Small intestine (tissue), 7 donors: ENCODE measurements at regions not wholly inside any gene's neighbourhood (a gene's known extent, or its start where the extent isn't known, plus 50 kb on each side); places are given as distances from the start of the nearest gene placed in this dataset.
A peak's percentile ranks its signal among the peaks of the same experiment; 100 is the strongest.

Experiments
- DNase-seq, 2 donors: peaks; one replicate each; pipeline versions ENCODE4 v3.0.0 to v3.0.0-alpha.2; 2013
- FAIRE-seq: peaks from 2 replicates; lab custom pipeline; 2012; peaks lifted over from hg19 to GRCh38; lab: Jason Lieb, UNC
- H3K27ac ChIP-seq, 3 donors: one replicate each; pipeline ENCODE4 v1.5.1; 2013; ENCODE audit warnings: low read length in 2 of 3, mild to moderate bottlenecking in 2 of 3, control low read depth in 1 of 3, inconsistent platforms in 1 of 3, low read depth in 1 of 3, moderate library complexity in 1 of 3
- H3K27me3 ChIP-seq, 3 donors: one replicate each; pipeline ENCODE4 v1.6.1; 2013; ENCODE audit warnings: low read length in 3 of 3, inconsistent platforms in 1 of 3; ENCODE audit not compliant: control insufficient read depth in 3 of 3, insufficient read depth in 3 of 3
- H3K36me3 ChIP-seq, 3 donors: one replicate each; pipeline ENCODE4 v1.6.1; 2013; ENCODE audit warnings: low read length in 3 of 3, inconsistent platforms in 1 of 3, low read depth in 1 of 3, mild to moderate bottlenecking in 1 of 3, moderate library complexity in 1 of 3; ENCODE audit not compliant: control insufficient read depth in 3 of 3, insufficient read depth in 2 of 3
- H3K4me1 ChIP-seq, 3 donors: one replicate each; pipeline ENCODE4 v1.6.1; 2013; ENCODE audit warnings: low read length in 2 of 3, inconsistent platforms in 1 of 3, low read depth in 1 of 3, mild to moderate bottlenecking in 1 of 3, moderate library complexity in 1 of 3; ENCODE audit not compliant: control insufficient read depth in 3 of 3, insufficient read depth in 2 of 3
- H3K4me3 ChIP-seq, 3 donors: one replicate each; pipeline ENCODE4 v1.5.1; 2013; ENCODE audit warnings: low read length in 3 of 3, control low read depth in 1 of 3, inconsistent platforms in 1 of 3, low read depth in 1 of 3, mild to moderate bottlenecking in 1 of 3, moderate library complexity in 1 of 3
- H3K9me3 ChIP-seq, 2 donors: one replicate each; pipeline ENCODE4 v1.6.1; 2013; ENCODE audit warnings: low read depth in 1 of 2, low read length in 1 of 2; ENCODE audit not compliant: control insufficient read depth in 2 of 2, insufficient read depth in 1 of 2
- WGBS, 3 donors: extraction: QIAGEN DNeasy Blood & Tissue Kit; methylation state at CpG; one replicate each; pipeline ENCODE4 v1.1.7; 2013; 5-methylcytosine and 5-hydroxymethylcytosine counted together
- donor health status: healthy with polysubstance abuse.
- donor health status: control.
- donor health status: control.
- donor health status: Bipolar disorder and iron deficiency.
- donor health status: healthy.

DNA sequence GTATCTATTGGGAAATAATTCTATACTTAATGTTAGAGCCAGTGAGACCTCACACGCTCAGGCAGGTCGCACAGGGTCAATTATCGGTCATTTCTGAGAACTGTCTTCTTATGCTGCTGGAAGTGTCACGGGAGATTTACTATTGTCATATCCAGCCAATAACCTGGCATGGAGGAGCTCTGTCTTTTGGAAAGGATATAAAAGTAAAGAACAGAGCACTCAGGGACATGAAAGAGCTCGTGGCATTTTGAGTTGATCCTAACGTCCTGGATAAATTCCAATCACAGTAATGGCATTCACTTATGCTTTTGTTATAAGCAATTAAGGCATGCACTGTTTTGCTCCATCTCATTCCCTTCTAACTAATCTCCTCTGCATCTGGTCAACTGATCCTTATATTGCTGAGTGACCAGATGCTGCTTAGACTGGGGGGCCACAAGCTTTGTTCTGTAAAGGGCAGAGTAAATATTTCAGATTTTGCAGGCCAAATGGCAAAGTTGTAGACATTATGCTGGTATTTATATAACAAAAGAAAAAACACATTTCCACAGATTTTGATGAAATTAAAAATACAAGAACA, 453.5 kb upstream of the SMIM21 start:
- H3K27ac ChIP-seq: no peak overlapping the region
- 69 to 78% (median 73%) methylated on average over 6 of the region's 6 CpGs for WGBS, 3 donors
- H3K4me3 ChIP-seq: no peak overlapping the region
- H3K36me3 ChIP-seq: no peaks in the 10 kb centered on the region
- H3K9me3 ChIP-seq: peaks cover 0 to 9% of the 10 kb centered on the region in 2 donors
- no peak for DNase-seq
- no peaks in the 10 kb centered on the region for H3K27me3 ChIP-seq
- FAIRE-seq: no peak
- H3K4me1 ChIP-seq: no peaks in the 10 kb centered on the region

DNA sequence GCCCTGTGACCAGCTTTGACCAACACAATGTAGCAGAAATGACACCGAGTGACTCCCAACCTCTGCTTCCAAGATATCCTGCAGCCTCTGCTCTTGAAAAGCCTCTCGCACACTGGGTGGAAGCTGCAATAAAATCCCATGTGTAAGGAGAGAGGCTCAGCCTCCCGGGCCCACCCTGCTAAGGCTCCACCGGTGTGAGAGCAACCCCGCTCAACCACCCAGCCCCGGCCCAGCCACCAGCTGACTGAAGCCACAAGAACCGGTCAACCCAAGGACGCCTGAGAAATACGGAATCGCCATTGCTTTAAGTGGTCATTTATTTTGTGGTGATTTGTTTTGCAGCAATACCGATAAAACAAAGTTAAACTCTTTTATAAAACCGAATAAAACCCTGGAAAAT, 452.8 kb upstream of the SMIM21 start:
- WGBS, 3 donors: 91 to 95% (median 92%) methylated on average over 12 of the region's 12 CpGs
- peaks cover 0 to 9% of the 10 kb centered on the region in 2 donors for H3K9me3 ChIP-seq
- FAIRE-seq: no peak

DNA sequence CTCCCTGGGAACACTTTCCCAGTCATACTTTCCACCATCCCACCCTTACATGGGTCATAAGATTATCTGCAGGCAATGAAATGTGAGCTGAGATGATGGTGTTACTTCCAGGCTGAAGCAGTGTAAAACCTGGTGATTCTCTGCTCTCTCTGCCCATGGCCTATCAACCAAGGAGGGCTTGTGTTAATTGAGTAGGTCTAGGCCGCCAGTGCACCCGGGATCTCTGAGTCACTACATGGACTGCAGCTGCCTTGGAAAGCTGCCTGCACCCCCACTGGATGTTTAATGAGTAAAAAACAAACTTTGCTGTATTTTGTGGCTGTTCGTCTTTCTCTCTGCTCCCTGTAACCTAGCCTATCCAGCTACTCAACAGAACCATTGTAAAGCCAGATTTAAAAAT, 451.7 kb upstream of the SMIM21 start:
- H3K9me3 ChIP-seq: peaks cover 0 to 9% of the 10 kb centered on the region in 2 donors
- H3K27me3 ChIP-seq: no peaks in the 10 kb centered on the region
- no peak overlapping the region for H3K27ac ChIP-seq
- FAIRE-seq (no peak), DNase-seq (no peak)
- no peaks in the 10 kb centered on the region for H3K36me3 ChIP-seq
- WGBS, 3 donors: 64 to 79% (median 73%) methylated on average over 3 of the region's 3 CpGs
- no peak overlapping the region for H3K4me3 ChIP-seq
- no peaks in the 10 kb centered on the region for H3K4me1 ChIP-seq

More for the DNA sequence above, 452.8 kb upstream of the SMIM21 start:
- H3K27me3 ChIP-seq: no peaks in the 10 kb centered on the region
- H3K27ac ChIP-seq: no peak overlapping the region
- no peaks in the 10 kb centered on the region for H3K4me1 ChIP-seq
- no peak for DNase-seq
- H3K36me3 ChIP-seq: no peaks in the 10 kb centered on the region
- H3K4me3 ChIP-seq: no peak overlapping the region

DNA sequence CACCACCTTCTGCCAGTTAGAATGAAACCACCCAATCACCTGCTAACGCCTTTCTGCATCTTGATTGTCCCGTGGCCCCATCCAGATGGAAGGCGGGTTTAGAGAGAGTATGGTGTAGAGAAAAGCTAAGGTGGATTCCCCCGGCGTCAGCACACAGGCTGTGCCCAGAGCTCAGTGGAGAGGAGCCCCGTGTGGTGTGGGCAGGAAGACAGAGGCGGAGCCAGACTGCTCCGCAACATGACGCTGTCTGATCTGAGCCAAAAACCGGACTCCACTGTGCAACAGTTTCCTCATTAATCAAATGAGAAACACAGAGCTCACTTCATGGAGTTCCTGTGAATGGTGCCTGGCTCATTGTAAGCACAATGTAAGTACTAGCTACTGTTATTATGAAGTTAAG, 448.1 kb upstream of the SMIM21 start:
- FAIRE-seq (no peak), DNase-seq (no peak)
- Histone ChIP-seq H3K27ac (no peak overlapping the region), H3K27me3 (no peaks in the 10 kb centered on the region), H3K4me3 (no peak overlapping the region), H3K36me3 (no peaks in the 10 kb centered on the region), H3K4me1 (no peaks in the 10 kb centered on the region), H3K9me3 (peaks cover 0 to 9% of the 10 kb centered on the region in 2 donors)
- 80 to 87% (median 85%) methylated on average over 10 of the region's 10 CpGs for WGBS, 3 donors

DNA sequence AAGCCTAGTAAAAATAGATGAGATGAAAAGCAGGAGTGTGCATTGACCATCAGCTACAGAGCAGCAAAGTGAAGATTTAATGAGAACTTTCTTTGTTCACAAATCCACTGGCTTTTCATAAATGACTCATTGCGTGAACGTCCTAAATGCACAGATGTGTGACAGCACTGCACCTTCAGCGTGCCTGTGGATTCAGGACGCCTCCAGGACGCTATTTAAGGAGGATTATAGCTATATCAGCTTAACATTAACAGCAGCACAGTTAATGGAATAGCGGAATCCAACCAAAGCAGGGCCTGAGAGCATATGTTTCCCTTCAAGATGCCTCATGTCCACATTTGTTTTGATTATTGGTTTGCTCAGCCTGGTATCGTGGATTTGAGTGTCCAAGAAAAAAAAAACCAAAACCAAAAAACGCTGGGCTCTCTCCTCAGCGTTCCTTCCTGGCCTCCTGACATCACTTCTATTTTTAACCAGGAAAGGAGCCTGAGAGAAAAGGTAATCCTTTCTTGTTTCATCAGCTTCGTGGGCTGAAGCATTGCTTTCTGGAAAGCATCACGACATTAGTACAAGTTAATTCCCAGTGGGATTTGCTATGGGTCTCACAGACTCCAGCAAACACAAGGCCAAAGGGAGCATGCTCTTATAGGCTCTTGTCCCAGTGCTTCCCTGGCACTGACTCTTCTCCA, 447.0 kb upstream of the SMIM21 start:
- no peaks in the 10 kb centered on the region for H3K36me3 ChIP-seq
- H3K9me3 ChIP-seq: peaks cover 0 to 9% of the 10 kb centered on the region in 2 donors
- no peaks in the 10 kb centered on the region for H3K27me3 ChIP-seq
- no peaks in the 10 kb centered on the region for H3K4me1 ChIP-seq
- peak overlapping the region in 1 of 3 donors; percentile 18 for H3K27ac ChIP-seq
- 53 to 67% (median 67%) methylated on average over 11 of the region's 11 CpGs for WGBS, 3 donors
- no peak overlapping the region for H3K4me3 ChIP-seq
- FAIRE-seq (no peak), DNase-seq (no peak)

DNA sequence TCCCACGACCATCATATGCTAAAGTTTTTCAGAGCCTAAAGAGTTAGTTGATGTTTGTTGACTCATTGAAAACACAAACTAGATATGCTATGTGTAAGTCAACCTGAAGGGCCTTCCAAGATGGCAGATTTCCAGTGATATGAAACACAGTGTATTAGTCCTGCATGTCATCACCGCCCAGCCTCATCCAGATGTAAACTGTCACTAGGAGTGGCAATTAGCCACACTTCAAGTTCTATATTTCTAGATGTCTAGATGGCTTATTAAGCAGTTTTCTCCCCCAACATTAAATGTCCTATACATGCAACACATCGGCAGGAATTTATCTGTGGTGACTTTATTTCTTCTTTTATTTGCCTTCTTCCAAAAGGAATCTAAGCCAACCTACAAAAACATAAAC, 444.1 kb upstream of the SMIM21 start:
- H3K36me3 ChIP-seq: no peaks in the 10 kb centered on the region
- H3K27me3 ChIP-seq: no peaks in the 10 kb centered on the region
- no peaks in the 10 kb centered on the region for H3K9me3 ChIP-seq
- no peak overlapping the region for H3K4me3 ChIP-seq
- no peak overlapping the region for H3K27ac ChIP-seq
- WGBS, 3 donors: 57 to 69% (median 66%) methylated on average over 3 of the region's 3 CpGs
- DNase-seq (no peak), FAIRE-seq (no peak)
- no peaks in the 10 kb centered on the region for H3K4me1 ChIP-seq

DNA sequence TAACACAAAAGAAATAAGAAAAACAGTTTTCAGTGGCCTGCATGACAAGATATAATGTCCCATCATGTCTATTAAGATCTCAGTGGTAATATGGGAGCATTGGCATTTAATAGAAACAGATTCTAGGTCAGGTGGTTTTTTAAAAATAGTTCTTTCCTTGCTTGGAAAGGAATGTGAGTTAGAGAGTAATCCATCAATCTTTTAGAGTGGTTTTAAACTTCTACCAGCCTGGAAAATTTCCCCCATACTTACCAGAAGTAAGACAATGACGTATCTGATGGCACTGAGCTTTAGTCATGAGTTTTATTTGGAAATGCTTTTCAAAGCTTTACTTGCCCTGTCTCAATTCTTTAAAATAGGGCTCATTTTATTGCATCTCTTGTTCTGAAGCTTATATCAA, 441.7 kb upstream of the SMIM21 start:
- no peaks in the 10 kb centered on the region for H3K4me1 ChIP-seq
- 50 to 59% (median 55%) methylated on average over 1 of the region's 1 CpG for WGBS, 3 donors
- H3K27me3 ChIP-seq: no peaks in the 10 kb centered on the region
- DNase-seq (no peak), FAIRE-seq (no peak)
- no peaks in the 10 kb centered on the region for H3K36me3 ChIP-seq
- no peak overlapping the region for H3K4me3 ChIP-seq
- no peak overlapping the region for H3K27ac ChIP-seq
- no peaks in the 10 kb centered on the region for H3K9me3 ChIP-seq

DNA sequence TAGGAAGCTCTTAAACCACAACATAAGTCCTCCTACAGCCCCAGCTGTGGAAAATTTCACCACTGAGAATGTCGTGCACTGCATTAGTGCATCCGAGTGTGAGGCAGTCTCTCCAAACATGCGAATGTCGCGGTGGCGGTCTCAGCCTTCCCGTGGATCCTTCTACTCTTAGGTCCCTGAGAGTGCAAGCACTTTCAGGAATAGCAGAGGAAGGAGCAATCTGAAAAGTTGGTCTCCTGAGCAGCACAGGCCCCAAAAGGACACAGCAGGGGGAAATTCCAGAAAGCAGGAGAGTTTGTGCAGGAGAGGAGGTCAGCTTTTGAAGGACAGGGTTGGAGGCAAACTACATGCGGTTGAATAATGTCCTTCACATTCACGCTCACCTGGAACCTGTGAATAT, 440.5 kb upstream of the SMIM21 start:
- DNase-seq (no peak), FAIRE-seq (no peak)
- Histone ChIP-seq H3K4me3 (no peak overlapping the region), H3K4me1 (no peaks in the 10 kb centered on the region), H3K27me3 (peaks cover 0 to 2% (median 0%) of the 10 kb centered on the region in 3 donors), H3K27ac (no peak overlapping the region), H3K36me3 (no peaks in the 10 kb centered on the region), H3K9me3 (no peaks in the 10 kb centered on the region)
- WGBS, 3 donors: 88 to 91% (median 90%) methylated on average over 9 of the region's 9 CpGs
